A549 (cell line): ENCODE measurements at regions not wholly inside any gene's neighbourhood (a gene's known extent, or its start where the extent isn't known, plus 50 kb on each side); places are given as distances from the start of the nearest gene placed in this dataset.

Experiments used
- ATAC-seq, 2 experiments: fragments of 200-7000 bp in 1 of 2; fragments of >200 bp in 1 of 2; cut with Nextera tagmentation in 1 of 2; cut with Tn5 transposase in 1 of 2; 3 replicates each; pipeline versions ENCODE4 v1.8.0 to v1.9.1; 2018 to 2020; ENCODE audit warnings: mild to moderate bottlenecking in 1 of 2, moderate library complexity in 1 of 2
- CTCF ChIA-PET: fragments of 300-600 bp; sonication (Branson Sonifier 250); formaldehyde crosslinking; extraction: SDS; loops from one replicate; lab custom pipeline; 2021; ENCODE audit warnings: antibody characterized with exemption, inconsistent platforms; lab: Yijun Ruan, JAX
- POLR2A ChIA-PET: fragments of 350-600 bp; formaldehyde crosslinking; extraction: SDS; loops from one replicate; lab custom pipeline; 2021; ENCODE audit warnings: antibody characterized with exemption, inconsistent platforms; lab: Yijun Ruan, JAX
- DNase-seq, 2 experiments: peaks; one replicate each; pipeline versions ENCODE4 v3.0.0 to v3.0.0-alpha.2; 2011 to 2016; ENCODE audit warnings: low read depth in 1 of 2, low spot score in 1 of 2
- FAIRE-seq: peaks from 2 replicates; lab custom pipeline; 2011; peaks lifted over from hg19 to GRCh38; lab: Jason Lieb, UNC
- H3K27ac ChIP-seq, 2 experiments: fragments of >200 bp; sonication (Bioruptor Twin); formaldehyde crosslinking; 3 replicates each; pipeline ENCODE4 v1.5.1; 2016 to 2017
- H3K4me1 ChIP-seq: fragments of >200 bp; sonication (Bioruptor Twin); formaldehyde crosslinking; 3 replicates; pipeline ENCODE4 v1.6.1; 2016
- H3K4me2 ChIP-seq: fragments of >200 bp; sonication (Bioruptor Twin); formaldehyde crosslinking; 3 replicates; pipeline ENCODE4 v1.6.1; 2016
- H3K4me3 ChIP-seq: fragments of >200 bp; sonication (Bioruptor Twin); formaldehyde crosslinking; 3 replicates; pipeline ENCODE4 v1.5.1; 2016
- H3K9me3 ChIP-seq: fragments of >200 bp; sonication (Bioruptor Twin); formaldehyde crosslinking; 3 replicates; pipeline ENCODE4 v1.6.1; 2016
- ATOH8 ChIP-seq: fragments of 250-450 bp; sonication (Bioruptor Pico); IDR thresholded peaks from 2 replicates; pipeline ENCODE4 v1.5.0; 2020; ENCODE audit warnings: low read depth, mild to moderate bottlenecking, moderate library complexity
- BHLHE40 ChIP-seq: IDR thresholded peaks from 2 replicates; pipeline ENCODE4 v1.6.1; 2012; ENCODE audit warnings: low read depth, low read length, inconsistent platforms
- CBX2 ChIP-seq: fragments of 200-600 bp; sonication (generic); IDR thresholded peaks from 2 replicates; pipeline ENCODE4 v1.6.1; 2016; ENCODE audit warnings: low read depth, mild to moderate bottlenecking, borderline replicate concordance
- CBX8 ChIP-seq: fragments of 200-600 bp; sonication (generic); IDR thresholded peaks from 2 replicates; pipeline ENCODE4 v1.6.1; 2016
- EP300 ChIP-seq, 2 experiments: fragments of >200 bp; sonication (Bioruptor Twin); formaldehyde crosslinking; IDR thresholded peaks; 2 replicates in 1 of 2; 3 replicates in 1 of 2; pipeline ENCODE4 v1.6.1; 2016 to 2017
- FOSB ChIP-seq: fragments of 250-450 bp; sonication (Bioruptor Pico); IDR thresholded peaks from 2 replicates; pipeline ENCODE4 v1.5.0; 2020; ENCODE audit warnings: mild to moderate bottlenecking, moderate library complexity
- FOXS1 ChIP-seq: fragments of 250-450 bp; sonication (Bioruptor Pico); IDR thresholded peaks from 2 replicates; pipeline ENCODE4 v1.5.0; 2020; ENCODE audit warnings: mild to moderate bottlenecking, moderate library complexity
- GATA3 ChIP-seq: IDR thresholded peaks from 2 replicates; pipeline ENCODE4 v1.6.1; 2012; ENCODE audit warnings: borderline replicate concordance
- HDAC2 ChIP-seq: fragments of 200-600 bp; sonication (generic); IDR thresholded peaks from 2 replicates; pipeline ENCODE4 v1.6.1; 2016
- HEYL ChIP-seq: fragments of 250-450 bp; sonication (Bioruptor Pico); IDR thresholded peaks from 2 replicates; pipeline ENCODE4 v1.8.0; 2021; ENCODE audit warnings: mild to moderate bottlenecking, moderate library complexity
- HOXA7 ChIP-seq: fragments of 250-450 bp; sonication (Bioruptor Pico); IDR thresholded peaks from 2 replicates; pipeline ENCODE4 v1.5.0; 2020; ENCODE audit warnings: mild to moderate bottlenecking, moderate library complexity
- JUN ChIP-seq, 2 experiments: fragments of >200 bp; sonication (Bioruptor Twin); formaldehyde crosslinking; IDR thresholded peaks; 2 replicates in 1 of 2; 3 replicates in 1 of 2; pipeline ENCODE4 v1.6.1; 2016 to 2017
- KDM5A ChIP-seq: fragments of 200-600 bp; sonication (generic); IDR thresholded peaks from 2 replicates; pipeline ENCODE4 v1.6.1; 2016; ENCODE audit warnings: antibody characterized with exemption, mild to moderate bottlenecking
- MAFK ChIP-seq: fragments of 450-650 bp; IDR thresholded peaks from 2 replicates; pipeline ENCODE4 v1.6.1; 2014; ENCODE audit not compliant: partially characterized antibody
- MYC ChIP-seq: IDR thresholded peaks from 2 replicates; pipeline ENCODE4 v1.6.1; 2012; ENCODE audit warnings: mild to moderate bottlenecking, inconsistent platforms, low read length, improper control_type of control experiment, borderline replicate concordance
- NFE2L2 ChIP-seq: fragments of 150-350 bp; conservative IDR thresholded peaks from 2 replicates; pipeline ENCODE4 v1.6.1; 2014; ENCODE audit warnings: low read length
- PHF8 ChIP-seq: fragments of 200-600 bp; sonication (generic); IDR thresholded peaks from 2 replicates; pipeline ENCODE4 v1.6.1; 2016; ENCODE audit warnings: low read depth, mild to moderate bottlenecking, antibody characterized with exemption, moderate library complexity, borderline replicate concordance
- POLR2AphosphoS2 ChIP-seq: conservative IDR thresholded peaks from 2 replicates; pipeline ENCODE4 v1.6.1; 2012; ENCODE audit warnings: low read length, improper control_type of control experiment, inconsistent platforms
- RFX5 ChIP-seq: fragments of 450-650 bp; IDR thresholded peaks from 2 replicates; pipeline ENCODE4 v1.7.1; 2014; ENCODE audit warnings: antibody characterized with exemption, mild to moderate bottlenecking, moderate library complexity
- RNF2 ChIP-seq: fragments of 200-600 bp; sonication (generic); IDR thresholded peaks from 2 replicates; pipeline ENCODE4 v1.6.1; 2016; ENCODE audit warnings: low read depth, mild to moderate bottlenecking, antibody characterized with exemption, moderate library complexity, borderline replicate concordance
- SREBF2 ChIP-seq: fragments of 450-650 bp; IDR thresholded peaks from 2 replicates; pipeline ENCODE4 v1.6.1; 2014; ENCODE audit warnings: mild to moderate bottlenecking, moderate library complexity
- TFCP2L1 ChIP-seq: fragments of 250-450 bp; sonication (Bioruptor Pico); IDR thresholded peaks from 2 replicates; pipeline ENCODE4 v1.5.0; 2021; ENCODE audit warnings: mild to moderate bottlenecking
- WGBS: methylation state at CpG from one replicate; pipeline ENCODE4 v1.1.6; 2017; ENCODE audit errors: missing lambda C conversion rate; 5-methylcytosine and 5-hydroxymethylcytosine counted together
- TF ChIP-seq, protein P1 (sequence below): fragments of >200 bp; sonication (Bioruptor Twin); formaldehyde crosslinking; IDR thresholded peaks from 3 replicates; pipeline ENCODE4 v1.6.1; 2016
- TF ChIP-seq, protein P2 (sequence below): fragments of >200 bp; sonication (Bioruptor Twin); formaldehyde crosslinking; IDR thresholded peaks from 2 replicates; pipeline ENCODE4 v1.6.1; 2016
- TF ChIP-seq, protein P3 (sequence below): fragments of 450-650 bp; IDR thresholded peaks from 2 replicates; pipeline ENCODE4 v1.6.1; 2014; ENCODE audit warnings: antibody characterized with exemption
- TF ChIP-seq, protein P4 (sequence below): IDR thresholded peaks from 2 replicates; pipeline ENCODE4 v1.6.1; 2012; ENCODE audit warnings: low read depth, borderline replicate concordance
- TF ChIP-seq, protein P5 (sequence below): fragments of >200 bp; sonication (Bioruptor Twin); formaldehyde crosslinking; IDR thresholded peaks from 3 replicates; pipeline ENCODE4 v1.5.1; 2016

DNA sequence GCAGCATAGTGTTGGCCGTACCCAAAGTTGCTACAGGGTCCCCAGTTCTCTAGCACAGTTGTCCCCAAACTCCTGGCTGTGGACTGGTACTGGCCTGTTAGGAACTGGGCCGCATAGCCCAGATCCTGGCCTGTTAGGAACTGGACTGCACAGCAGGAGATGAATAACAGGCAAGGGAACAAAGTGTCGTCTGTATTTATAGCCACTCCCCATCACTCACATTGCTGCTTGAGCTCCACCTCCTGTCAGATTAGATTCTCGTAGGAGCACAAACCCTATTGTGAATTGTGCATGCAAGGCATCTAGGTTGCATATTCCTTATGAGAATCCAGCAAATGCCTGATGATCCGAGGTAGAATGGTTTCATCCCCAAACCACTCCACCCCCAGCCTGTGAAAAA is 604.0 kb upstream of the LMCD1 start:
- FAIRE-seq (no peak), DNase-seq (no peak), ATAC-seq (no peak)
- no peak overlapping the region for H3K27ac ChIP-seq
- H3K4me3 ChIP-seq: no peak overlapping the region
- TF ChIP-seq PHF8 (no peak), EP300 (IDR thresholded peaks at IDR 0.05) (no peak), CBX8 (no peak), KDM5A (no peak), RFX5 (no peak), HDAC2 (no peak), MYC (no peak), MAFK (no peak), POLR2AphosphoS2 (no peak), BHLHE40 (no peak), FOSB (CRISPR knock-in tag) (no peak), RNF2 (no peak), HEYL (CRISPR knock-in tag) (no peak), HOXA7 (CRISPR knock-in tag) (no peak), GATA3 (no peak), CBX2 (no peak)
- TF ChIP-seq, protein P1, sequence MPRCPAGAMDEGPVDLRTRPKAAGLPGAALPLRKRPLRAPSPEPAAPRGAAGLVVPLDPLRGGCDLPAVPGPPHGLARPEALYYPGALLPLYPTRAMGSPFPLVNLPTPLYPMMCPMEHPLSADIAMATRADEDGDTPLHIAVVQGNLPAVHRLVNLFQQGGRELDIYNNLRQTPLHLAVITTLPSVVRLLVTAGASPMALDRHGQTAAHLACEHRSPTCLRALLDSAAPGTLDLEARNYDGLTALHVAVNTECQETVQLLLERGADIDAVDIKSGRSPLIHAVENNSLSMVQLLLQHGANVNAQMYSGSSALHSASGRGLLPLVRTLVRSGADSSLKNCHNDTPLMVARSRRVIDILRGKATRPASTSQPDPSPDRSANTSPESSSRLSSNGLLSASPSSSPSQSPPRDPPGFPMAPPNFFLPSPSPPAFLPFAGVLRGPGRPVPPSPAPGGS: no peak
- TF ChIP-seq, protein P2, sequence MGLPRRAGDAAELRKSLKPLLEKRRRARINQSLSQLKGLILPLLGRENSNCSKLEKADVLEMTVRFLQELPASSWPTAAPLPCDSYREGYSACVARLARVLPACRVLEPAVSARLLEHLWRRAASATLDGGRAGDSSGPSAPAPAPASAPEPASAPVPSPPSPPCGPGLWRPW: no peak
- TF ChIP-seq, protein P3, sequence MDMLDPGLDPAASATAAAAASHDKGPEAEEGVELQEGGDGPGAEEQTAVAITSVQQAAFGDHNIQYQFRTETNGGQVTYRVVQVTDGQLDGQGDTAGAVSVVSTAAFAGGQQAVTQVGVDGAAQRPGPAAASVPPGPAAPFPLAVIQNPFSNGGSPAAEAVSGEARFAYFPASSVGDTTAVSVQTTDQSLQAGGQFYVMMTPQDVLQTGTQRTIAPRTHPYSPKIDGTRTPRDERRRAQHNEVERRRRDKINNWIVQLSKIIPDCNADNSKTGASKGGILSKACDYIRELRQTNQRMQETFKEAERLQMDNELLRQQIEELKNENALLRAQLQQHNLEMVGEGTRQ: no peak
- TF ChIP-seq, protein P4, sequence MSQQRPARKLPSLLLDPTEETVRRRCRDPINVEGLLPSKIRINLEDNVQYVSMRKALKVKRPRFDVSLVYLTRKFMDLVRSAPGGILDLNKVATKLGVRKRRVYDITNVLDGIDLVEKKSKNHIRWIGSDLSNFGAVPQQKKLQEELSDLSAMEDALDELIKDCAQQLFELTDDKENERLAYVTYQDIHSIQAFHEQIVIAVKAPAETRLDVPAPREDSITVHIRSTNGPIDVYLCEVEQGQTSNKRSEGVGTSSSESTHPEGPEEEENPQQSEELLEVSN: no peak
- POLR2A ChIA-PET: no interaction called here
- CTCF ChIA-PET: no interaction called here
- H3K4me1 ChIP-seq: no peaks in the 10 kb centered on the region
- 0% methylated on average over 5 of the region's 5 CpGs for WGBS
- no peak overlapping the region for H3K4me2 ChIP-seq
- no peaks in the 10 kb centered on the region for H3K9me3 ChIP-seq

DNA sequence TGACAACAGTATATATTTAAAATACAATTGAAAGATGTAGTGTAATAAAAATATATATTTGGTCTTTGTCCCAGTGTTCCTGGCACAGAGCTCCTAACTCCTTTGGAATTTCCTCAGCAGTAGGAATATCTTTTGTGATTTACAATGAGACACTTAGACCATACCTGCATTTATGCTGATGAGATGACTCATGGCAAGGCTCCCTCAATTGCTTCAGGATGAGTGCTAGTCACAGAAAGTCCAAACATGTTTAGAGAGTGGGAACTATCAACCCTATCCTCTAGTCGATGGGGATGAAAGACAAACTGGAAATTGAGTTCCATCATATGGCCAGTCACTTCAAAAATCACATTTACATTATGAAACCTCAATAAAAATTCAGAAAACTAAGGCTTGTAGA is 588.3 kb upstream of the LMCD1 start:
- H3K4me2 ChIP-seq: no peak overlapping the region
- DNase-seq (no peak), FAIRE-seq (no peak), ATAC-seq (no peak)
- POLR2A ChIA-PET: no interaction called here
- CTCF ChIA-PET: no interaction called here
- no peaks in the 10 kb centered on the region for H3K4me1 ChIP-seq
- H3K27ac ChIP-seq: no peak overlapping the region
- no peaks in the 10 kb centered on the region for H3K9me3 ChIP-seq
- no peak overlapping the region for H3K4me3 ChIP-seq
- no peak for TF ChIP-seq POLR2AphosphoS2
- no peak for TF ChIP-seq FOXS1 (CRISPR knock-in tag)
- TF ChIP-seq TFCP2L1 (CRISPR knock-in tag): no peak
- TF ChIP-seq, protein P4: no peak
- TF ChIP-seq, protein P5, sequence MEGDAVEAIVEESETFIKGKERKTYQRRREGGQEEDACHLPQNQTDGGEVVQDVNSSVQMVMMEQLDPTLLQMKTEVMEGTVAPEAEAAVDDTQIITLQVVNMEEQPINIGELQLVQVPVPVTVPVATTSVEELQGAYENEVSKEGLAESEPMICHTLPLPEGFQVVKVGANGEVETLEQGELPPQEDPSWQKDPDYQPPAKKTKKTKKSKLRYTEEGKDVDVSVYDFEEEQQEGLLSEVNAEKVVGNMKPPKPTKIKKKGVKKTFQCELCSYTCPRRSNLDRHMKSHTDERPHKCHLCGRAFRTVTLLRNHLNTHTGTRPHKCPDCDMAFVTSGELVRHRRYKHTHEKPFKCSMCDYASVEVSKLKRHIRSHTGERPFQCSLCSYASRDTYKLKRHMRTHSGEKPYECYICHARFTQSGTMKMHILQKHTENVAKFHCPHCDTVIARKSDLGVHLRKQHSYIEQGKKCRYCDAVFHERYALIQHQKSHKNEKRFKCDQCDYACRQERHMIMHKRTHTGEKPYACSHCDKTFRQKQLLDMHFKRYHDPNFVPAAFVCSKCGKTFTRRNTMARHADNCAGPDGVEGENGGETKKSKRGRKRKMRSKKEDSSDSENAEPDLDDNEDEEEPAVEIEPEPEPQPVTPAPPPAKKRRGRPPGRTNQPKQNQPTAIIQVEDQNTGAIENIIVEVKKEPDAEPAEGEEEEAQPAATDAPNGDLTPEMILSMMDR: no peak
- no peak for TF ChIP-seq NFE2L2
- TF ChIP-seq ATOH8: no peak
- no peak for TF ChIP-seq CBX8
- TF ChIP-seq PHF8: no peak
- no peak for TF ChIP-seq JUN (IDR thresholded peaks at IDR 0.05)
- no peak for TF ChIP-seq SREBF2
- TF ChIP-seq HOXA7 (CRISPR knock-in tag): no peak
- 0% methylated on average over 1 of the region's 1 CpG for WGBS
